Right forelimb (tissue), 1 donor: ENCODE measurements at regions not wholly inside any gene's neighbourhood (a gene's known extent, or its start where the extent isn't known, plus 50 kb on each side); places are given as distances from the start of the nearest gene placed in this dataset.

Source experiments
- DNase-seq: peaks from one replicate; pipeline ENCODE4 v3.0.0-alpha.2; 2018

DNA sequence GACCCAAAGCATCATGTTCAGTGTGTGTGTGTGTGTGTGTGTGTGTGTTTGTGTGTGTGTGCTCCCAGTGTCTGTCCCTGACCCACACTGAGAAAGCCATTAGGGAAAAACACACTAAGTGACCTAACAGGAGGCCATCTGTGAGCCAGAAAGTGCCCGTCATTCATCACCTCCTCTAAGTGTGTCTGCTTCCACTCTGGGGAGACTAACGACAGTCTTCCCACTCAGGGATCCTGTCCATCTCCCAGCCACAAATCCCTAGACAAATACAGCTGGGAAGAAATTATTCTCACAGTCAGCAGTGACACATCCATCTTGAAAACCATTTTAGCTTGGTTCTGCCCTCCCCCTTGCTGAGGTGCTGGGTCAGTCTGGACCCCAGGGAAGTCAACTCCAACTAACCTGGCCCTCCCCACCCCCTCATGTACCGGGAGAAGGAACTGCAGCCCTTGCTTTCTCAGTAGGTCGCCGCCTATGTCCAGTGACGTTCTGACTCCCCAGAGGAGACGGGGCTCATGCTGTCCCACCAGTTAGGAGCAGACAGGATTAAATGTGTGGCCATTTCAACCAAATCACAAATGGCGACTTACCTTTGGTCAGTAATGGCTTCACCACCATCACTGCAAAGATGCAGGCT, 296.5 kb upstream of the ZNF32 start:
- DNase-seq: no peak

DNA sequence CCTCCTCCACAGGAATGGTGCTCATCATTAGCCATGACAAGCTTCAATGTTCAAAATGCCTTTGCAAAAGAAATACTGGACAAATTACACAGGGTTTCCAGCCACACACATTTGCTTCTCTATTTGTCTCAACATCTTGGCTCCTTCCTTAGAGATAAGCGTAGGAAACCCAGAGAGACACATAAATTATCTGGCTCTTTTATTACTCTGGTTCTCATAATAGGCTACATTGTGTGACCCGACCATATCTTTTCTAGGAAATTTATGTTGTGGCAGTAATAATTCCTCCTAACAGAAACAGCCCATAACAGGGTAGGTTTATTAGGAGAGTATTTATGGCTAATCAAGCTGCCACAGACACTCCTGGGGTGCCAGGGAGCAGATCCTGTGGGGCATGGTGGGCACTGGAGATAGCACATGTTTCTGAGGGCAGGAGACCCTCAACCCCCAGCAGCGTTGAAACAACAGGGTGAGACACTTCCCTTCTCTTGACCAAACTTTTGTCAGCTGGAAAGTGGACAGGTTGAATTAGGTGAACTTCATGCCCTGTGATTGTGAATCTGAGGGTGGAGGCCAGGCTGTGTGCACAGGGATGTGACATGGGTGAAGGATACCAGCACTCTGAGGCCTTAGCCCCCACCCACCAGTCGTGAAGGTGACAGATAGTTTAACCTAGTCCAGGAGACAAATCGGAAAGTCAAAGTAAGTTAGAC, 295.9 kb upstream of the ZNF32 start:
- DNase-seq: no peak

DNA sequence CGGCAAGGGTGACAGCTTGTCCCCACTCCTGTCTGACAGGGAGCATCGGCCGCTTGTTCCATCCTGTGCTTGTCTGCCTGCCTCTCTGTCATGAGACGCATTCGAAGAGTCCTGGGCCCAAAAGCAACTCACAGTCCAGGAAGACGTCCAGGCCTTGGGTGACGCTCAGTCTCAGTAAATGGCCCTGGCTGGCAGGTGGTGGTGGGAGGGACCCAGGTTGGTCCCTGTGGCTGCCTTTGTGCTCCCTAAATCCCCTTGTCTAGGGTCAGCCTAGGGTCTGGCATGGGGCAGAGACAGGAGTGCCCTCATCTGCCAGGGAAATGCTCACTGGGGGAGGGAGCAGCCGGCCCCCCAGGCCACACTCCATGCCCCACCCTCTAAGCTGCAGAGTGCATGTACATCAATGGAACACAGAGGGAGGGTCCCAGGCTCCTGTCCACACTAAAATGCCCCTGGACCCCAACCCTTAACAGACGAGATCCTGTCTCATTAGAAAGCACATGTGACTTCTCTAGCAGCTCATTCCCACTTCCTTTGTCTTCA, 295.2 kb upstream of the ZNF32 start:
- DNase-seq: no peak

DNA sequence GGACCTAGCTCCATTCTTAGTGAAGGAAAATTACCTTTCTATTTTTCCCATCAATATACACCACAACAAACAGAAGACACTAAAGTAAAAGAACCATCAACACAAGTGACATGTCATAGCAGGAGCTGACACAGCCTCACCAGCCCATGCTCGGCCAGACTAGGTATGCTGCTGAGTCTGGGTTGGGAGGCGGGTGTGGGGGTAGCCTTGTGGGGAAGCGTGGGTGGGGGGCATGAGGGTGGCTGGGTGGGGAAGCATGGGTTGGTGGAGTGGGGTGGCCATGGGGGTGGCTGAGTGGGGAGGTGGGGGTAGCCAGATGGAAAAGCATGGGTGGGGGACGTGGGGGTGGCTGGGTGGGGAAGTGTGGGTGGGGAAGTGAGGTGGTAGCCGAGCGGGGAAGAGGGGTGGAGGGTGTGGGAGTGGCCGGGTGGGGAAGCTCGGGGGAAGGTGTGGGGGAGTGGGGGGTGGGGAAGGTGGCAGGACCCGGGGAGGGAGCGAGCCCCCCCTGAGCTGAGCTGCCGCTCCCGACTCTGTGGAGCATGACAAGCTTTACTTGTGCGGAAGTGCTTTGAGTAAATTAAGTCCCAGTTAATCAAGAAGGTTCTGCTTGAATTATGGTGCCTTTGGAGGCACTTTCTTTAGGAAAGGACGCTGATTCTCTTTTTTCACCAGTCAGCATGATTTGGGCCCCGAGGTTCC, 294.6 kb upstream of the ZNF32 start:
- DNase-seq: no peak

DNA sequence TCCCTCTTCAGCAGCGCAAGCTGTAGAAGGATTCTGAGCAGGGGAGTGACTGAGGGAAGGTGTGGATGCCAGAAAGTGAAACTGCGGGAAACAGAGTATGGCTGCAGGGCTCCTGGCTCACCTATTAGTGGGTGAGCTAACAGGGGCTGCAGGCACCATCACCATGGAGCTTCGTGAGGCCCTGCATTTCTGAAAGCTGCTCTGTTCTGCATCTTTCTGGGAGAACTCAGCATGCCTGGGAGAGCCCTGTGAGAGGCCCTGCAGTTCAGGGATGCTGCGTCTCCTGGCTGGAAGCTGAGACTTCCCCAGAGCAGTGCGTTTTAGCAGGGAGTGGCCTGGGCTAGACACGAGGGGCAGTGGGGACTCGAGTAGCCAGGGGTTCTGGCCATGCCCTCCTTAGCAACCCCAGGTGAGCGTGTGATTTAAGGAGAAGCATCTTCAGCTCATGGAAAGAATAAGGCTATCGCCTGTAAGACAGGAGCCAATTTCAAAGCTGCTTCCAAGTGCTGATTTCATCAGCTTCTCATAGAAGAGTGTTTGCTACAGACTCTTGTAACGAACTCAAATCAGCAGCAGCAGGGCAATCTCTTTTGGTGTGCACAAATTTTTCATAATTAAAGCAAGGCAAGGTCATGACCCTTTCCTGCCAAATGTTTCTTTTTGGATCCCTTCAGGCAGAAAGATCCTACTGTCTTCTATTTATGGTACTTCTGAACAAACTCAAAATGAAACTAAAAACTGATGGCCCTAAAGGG, 293.6 kb upstream of the ZNF32 start:
- no peak for DNase-seq

DNA sequence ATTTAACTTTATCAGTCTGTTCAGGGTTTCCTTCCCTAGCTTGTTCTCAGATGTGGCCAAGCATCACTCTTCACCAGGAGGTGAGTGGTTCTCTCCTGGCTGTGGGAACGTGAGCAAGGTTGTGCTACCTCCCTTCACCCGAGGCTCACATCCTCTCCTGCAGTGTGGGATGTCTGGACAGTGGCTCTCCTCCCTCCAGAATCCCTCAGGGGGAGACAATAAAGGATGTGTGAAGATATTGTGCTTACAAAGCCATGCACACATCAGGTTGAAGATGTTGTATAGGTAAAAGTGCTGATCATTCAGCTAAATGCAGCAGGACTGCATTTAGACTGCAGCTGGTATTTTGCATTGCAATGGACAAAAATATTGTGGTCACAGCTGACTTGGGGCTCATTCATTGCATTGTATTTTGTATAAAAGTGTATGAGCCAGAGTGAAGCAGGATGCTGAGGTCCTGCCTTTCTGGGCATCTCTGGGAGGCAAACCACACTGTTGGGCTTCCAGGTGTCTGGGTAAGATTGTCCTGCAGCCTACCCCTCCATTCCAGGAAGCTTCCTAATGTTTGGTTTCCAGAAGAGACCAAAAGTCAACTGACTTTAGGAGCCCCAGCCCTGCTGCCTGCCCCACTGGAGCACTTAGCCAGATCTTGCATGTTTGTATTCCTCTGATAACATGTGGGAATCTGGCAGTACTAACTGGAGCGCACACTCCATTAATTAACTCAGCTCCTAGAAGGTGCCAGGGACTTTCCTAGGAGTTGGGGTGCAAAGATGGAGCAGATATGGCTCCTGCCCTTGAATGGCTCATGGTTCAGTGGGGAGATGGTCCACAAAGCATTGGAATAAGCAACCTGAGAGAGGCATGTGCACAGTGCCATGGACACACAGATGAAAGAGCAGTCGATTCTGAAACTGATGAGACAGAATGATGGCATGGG, 292.5 kb upstream of the ZNF32 start:
- DNase-seq: no peak

DNA sequence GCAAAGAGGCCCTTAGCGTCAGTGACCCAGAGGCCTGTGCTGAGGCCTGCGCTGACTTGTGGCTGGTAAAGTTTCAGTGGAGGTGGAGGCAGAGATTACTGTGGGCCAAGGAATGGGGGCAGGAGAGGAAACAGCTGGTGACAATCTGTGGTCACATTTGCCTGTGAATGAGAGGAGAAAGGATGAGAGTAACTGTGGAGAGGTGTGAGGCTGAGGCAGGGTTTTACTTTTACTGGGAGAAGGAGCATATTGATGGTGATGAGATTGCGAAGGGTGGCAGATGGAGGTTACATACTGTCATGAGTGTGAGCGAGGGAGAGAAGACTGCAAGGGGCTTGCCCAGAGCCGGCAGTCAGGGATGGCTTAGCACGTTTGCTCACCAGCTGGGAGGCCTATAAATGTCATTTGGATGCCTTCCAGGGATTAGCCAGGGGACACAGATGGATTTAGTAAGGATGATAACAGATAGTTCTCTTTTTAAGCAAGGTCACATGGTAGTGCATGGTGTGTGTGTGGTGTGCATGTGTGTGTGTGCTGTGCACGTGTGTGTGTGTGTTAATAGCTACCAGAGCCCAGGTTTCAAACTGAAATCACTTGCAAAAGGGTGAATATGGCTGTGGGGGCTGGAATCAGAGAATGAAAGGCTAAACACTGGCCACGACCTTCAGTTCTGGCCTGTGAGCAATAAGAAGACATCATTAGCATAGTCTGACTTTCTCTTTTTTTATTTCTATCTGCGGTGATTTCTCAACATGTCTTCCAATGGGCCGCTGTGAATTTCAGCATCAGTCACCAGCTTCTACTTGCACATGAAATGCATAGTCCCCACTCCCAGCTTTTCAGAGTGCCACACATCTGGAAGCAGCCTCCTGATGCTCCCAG, 291.5 kb upstream of the ZNF32 start:
- DNase-seq: no peak

DNA sequence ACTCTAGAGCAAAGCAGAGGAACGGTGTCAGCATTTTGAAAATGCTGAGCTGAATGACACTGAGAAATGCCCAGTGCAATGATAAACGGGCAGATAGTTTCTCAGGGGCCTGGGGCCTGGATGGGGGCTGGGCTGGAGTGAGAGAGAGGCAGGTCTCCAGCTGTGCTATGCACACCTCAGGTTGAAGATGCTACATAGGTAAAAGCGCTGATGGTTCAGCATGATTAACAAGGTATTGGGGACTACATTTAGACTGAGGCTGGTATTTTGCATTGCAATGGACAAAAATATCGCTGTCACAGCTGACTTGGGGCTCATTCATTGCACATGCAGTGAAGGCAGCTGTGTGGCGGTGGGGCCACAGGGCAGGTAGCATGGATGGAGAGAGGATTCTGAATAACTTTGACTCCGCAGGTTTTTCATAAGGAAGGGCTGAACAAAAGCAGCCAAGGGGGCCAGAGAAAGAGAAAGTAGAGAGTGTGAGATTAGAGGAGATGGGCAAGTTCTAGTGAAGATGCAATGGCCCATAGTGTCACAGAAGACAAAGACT, 290.8 kb upstream of the ZNF32 start:
- no peak for DNase-seq

DNA sequence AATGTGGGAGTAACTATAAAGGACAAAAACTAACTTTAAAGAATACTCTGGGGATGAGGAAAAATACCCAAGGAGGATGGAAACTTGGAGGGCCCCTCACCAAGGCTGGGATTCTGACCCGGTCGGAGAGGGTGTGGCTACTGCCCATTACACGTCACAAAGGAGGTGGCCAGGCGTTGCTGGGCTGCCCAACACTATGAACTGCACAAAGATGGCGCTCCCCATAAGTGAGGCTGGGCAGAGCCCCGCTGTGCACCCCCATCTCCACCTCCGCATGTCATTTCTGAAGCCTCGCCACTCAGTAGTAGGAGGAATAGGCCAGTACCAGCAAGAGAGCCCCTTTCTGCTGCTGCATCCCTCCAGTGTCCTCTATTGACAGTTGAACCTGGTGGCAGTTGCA, 290.1 kb upstream of the ZNF32 start:
- DNase-seq: no peak

DNA sequence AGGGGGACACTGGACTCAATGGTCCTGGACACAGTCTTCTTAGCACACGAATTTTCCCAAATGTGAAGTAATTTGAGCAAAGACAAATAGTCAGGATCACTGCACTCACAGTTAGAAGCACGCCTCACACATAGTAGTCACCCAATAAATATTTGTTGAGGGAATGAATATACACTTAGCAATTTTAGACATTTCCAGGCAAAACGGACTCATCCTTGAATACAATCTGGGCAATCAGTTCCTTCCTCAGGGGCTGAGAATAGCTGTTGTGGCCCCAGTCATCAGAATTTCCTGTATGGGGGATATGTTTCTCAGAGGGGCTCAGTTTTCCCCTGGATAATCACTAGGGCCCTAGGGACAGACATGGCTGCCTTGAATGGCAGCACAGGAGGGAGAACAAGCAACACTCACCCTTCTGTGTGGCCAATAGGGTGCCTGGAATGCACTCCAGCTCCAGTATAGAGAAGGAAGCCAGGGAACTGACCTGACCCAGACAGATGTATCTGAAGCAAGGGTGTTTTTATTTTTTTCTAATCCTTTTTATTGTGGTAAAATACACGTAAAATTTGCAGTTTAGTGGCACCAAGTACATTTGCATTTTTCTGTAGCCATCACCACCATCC, 282.7 kb upstream of the ZNF32 start:
- DNase-seq: no peak

DNA sequence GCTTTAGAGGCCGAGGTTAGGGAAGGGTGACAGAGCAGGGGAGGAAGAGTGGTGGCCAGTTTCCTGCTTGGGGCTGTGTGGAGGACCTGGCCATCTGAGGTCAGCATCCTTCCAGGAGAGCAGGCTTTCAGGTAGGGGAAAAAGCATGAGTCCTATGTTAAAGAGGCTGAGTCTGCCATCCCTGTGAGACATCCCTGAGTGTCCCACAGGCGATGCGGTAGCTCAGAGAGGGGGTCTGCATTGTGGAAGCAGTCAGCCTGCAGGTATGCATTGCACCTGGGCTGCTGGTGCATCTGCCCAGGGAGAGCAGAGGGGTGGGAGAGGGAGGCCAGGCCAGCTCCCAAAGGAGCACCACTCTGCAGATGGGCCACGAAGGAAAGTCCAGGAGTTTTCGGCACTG, 282.1 kb upstream of the ZNF32 start:
- no peak for DNase-seq

DNA sequence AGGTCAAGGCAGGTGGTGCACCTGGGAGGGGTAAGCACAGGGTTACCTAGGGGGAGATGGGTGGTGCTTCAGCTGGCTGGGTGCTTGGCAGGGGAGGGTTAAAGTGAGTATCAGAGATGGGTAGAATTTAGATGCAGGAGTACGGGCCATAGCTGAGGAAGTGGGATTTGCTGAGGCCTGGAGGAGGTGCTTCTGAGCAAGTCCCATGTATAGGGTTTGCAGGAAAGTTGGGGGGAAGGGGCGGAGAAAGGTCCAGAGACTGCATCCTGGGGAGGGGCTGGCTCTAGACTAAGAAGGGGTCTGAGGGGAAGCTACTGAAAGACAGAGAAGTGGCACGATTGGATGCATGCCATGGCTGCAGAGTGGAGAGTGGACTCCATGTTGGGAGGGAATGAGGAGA, 281.6 kb upstream of the ZNF32 start:
- no peak for DNase-seq

DNA sequence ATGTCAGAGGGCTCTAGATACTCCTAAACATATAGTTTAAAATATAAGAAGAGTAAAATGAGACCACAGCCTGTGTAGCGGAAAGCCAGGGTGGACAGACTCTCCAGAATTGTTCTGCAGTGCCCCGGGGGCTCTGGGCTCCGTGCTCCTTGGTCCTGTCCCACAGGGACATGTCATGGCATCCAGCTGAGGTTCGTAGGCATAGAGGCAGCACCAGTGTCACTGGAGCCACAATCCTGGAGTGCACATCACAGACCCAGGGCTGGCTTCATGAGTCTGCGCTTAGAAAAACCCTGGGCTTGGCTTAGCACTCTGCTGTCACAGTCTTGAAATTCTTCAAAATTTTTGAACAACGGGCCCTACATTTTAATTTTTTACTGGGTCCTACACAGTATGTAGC, 280.4 kb upstream of the ZNF32 start:
- DNase-seq: no peak

DNA sequence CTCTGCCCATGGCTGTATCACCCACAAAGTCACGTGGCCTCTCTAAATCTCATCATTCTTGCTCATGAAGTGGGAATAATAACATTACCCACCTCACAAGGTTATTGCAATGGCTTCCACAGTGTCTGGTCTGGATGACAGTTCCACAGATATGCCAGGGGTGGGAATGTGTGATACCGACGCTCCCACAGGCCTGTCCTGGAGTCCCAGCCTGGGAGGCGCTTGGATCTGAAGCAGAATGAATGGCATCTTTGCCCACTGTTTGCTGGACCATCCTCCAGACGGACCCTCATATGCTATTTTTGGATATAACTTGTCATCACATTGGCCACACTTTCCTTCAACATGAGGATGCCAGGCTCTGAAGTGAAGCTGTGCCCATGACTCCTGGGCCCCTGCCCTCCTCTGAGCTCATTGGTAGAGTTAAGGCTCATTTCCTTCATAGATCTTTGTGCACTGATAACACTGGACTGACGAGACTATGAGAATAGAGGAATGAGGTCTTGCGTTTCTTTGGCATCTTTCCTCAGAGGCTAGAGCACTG, 279.8 kb upstream of the ZNF32 start:
- no peak for DNase-seq

DNA sequence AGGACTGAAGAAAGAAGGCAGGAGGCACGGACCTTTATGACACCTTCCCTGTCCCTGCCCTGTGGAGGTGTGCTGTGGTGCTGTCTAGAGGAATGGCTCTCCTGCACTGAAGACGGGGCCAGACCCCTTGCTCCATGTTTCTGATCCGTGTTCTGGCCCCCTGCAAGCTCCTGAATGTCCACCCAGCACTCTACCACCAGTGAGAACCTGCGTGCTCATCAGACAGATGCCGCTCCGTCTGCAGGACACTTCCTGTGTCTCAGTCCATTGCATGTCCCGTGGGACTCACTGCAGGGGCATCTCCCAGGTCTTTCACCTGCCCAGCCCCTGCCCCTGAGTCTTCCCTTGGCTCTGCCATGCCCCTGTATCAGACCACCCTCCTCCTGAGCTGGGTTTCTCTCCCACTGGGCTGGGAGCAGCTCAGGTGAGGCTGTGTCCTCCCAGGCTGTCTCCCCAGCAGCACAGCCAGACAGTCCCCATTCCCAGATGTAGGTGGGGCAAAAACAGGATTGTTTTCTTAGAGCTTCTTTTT, 278.3 kb upstream of the ZNF32 start:
- no peak for DNase-seq

DNA sequence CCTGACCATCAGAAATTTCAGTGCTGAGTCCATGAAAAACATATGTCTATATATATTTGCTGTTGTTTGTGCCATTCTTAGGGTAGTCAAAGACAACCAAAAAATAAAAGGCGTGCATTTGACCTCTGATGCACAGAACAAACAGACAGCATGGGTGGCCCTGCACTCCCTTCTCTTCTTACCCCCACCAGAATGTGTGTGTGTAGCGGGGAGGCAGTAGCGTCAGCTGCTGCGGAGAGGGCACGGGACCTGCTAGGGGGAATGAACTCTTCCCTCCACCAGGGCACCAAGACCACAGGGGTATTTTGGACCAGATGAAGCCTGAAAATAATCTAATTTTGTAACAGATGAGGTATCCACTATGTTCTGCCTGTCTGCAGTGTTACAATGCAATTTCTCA, 277.7 kb upstream of the ZNF32 start:
- DNase-seq: no peak

DNA sequence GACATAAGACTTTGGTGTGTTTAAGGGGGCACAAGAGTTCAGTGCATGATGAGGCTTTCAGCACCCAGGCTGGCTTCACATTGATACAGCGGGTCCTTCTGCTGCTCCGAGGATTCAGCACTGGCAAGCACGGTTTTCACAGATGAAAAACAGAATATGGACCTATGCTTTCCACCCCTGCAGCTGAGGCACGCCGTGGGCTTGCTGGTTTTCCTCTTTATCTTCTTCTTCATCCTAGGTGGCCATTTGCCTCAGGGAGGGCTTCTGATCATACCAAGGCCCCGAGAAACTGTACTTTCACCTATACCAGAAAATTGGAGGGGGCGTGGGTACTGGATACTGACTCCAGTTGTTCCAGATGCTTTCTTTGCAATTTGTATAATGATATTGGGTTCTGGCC, 277.1 kb upstream of the ZNF32 start:
- no peak for DNase-seq

DNA sequence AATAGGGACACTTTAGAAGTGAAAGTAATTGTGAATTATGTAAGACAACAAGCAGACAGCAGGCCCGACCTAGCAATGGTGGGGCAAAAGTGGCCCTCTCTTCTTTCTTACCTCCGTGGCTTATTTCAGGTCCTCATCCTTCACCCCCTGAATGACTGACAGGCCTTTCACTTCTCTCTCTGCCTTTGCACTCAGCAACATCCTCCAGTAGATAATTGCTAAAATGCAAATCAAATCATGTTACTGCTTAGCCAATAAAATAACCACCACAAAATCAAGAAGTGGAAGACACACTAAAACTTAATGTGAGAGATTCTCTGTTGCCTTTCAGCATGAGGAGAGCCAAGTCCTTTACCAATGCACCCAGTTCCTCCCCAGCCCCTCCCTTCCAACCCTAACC, 274.6 kb upstream of the ZNF32 start:
- DNase-seq: no peak
